Testis (tissue), 2 donors: ENCODE measurements at regions not wholly inside any gene's neighbourhood (a gene's known extent, or its start where the extent isn't known, plus 50 kb on each side); places are given as distances from the start of the nearest gene placed in this dataset.
"Not testable (repeated sequence)": the region's sequence is repeated elsewhere in the genome, so short reads cannot be mapped to it uniquely, and the experiment has no call there.

Source experiments
- CTCF ChIP-seq, 3 experiments: fragments of 450-650 bp in 2 of 3; fragments of 200-600 bp in 1 of 3; sonication (generic) in 1 of 3; IDR thresholded peaks; one replicate each; pipeline ENCODE4 v1.5.1; 2016 to 2019; ENCODE audit warnings: antibody characterized with exemption in 3 of 3, mild to moderate bottlenecking in 2 of 3, moderate library complexity in 1 of 3
- POLR2A ChIP-seq: fragments of 450-650 bp; IDR thresholded peaks from one replicate; pipeline ENCODE4 v1.6.1; 2017; ENCODE audit warnings: antibody characterized with exemption, mild to moderate bottlenecking, moderate library complexity

GRCh38 chr1:234810726-234811125 is 200.7 kb upstream of the IRF2BP2 start:
- not testable (repeated sequence) for TF ChIP-seq CTCF (IDR thresholded peaks at IDR 0.05); POLR2A
